Osteocyte (in vitro differentiated cells): ENCODE measurements at regions not wholly inside any gene's neighbourhood (a gene's known extent, or its start where the extent isn't known, plus 50 kb on each side); places are given as distances from the start of the nearest gene placed in this dataset.

Experiments used
- DNase-seq: peaks from one replicate; pipeline ENCODE4 v3.0.0; 2021; ENCODE audit warnings: mixed read lengths; ENCODE audit not compliant: unreplicated experiment; ENCODE audit errors: extremely low spot score
- H3K27ac Mint-ChIP-seq: one replicate; pipeline ENCODE4 v1.8.0; 2021; ENCODE audit warnings: mild to moderate bottlenecking, mixed read lengths; ENCODE audit not compliant: unreplicated experiment
- H3K27me3 Mint-ChIP-seq: one replicate; pipeline ENCODE4 v1.8.0; 2021; ENCODE audit warnings: mixed read lengths; ENCODE audit not compliant: unreplicated experiment
- H3K36me3 Mint-ChIP-seq: one replicate; pipeline ENCODE4 v1.8.0; 2021; ENCODE audit warnings: mixed read lengths; ENCODE audit not compliant: unreplicated experiment
- H3K4me1 Mint-ChIP-seq: one replicate; pipeline ENCODE4 v1.8.0; 2021; ENCODE audit warnings: mixed read lengths; ENCODE audit not compliant: unreplicated experiment
- H3K4me3 Mint-ChIP-seq: one replicate; pipeline ENCODE4 v1.8.0; 2021; ENCODE audit warnings: mild to moderate bottlenecking, moderate library complexity, mixed read lengths; ENCODE audit not compliant: unreplicated experiment
- H3K9me3 Mint-ChIP-seq: one replicate; pipeline ENCODE4 v1.8.0; 2021; ENCODE audit warnings: mixed read lengths; ENCODE audit not compliant: unreplicated experiment
- CTCF ChIP-seq: fragments of 200-600 bp; sonication (generic); IDR thresholded peaks from 2 replicates; pipeline ENCODE4 v1.5.0; 2021; ENCODE audit warnings: antibody characterized with exemption, mild to moderate bottlenecking, moderate library complexity

- H3K4me1 Mint-ChIP-seq, result no peaks in the 10 kb centered on the region
- H3K27me3 Mint-ChIP-seq, result no peaks in the 10 kb centered on the region
- no peak for DNase-seq
- TF ChIP-seq CTCF, result no peak
- no peaks in the 10 kb centered on the region for H3K36me3 Mint-ChIP-seq
- H3K4me3 Mint-ChIP-seq, result no peak overlapping the region
- H3K9me3 Mint-ChIP-seq, result peaks cover 13% of the 10 kb centered on the region
- no peak overlapping the region for H3K27ac Mint-ChIP-seq
Observed at GRCh38 chr15:95742256-95742655, 588.2 kb upstream of the NR2F2 start.

- DNase-seq, result no peak
- Mint-ChIP-seq H3K4me1 (no peaks in the 10 kb centered on the region), H3K9me3 (peaks cover 13% of the 10 kb centered on the region), H3K27me3 (no peaks in the 10 kb centered on the region), H3K4me3 (no peak overlapping the region), H3K27ac (no peak overlapping the region), H3K36me3 (no peaks in the 10 kb centered on the region)
- TF ChIP-seq CTCF, result no peak
Observed at GRCh38 chr15:95742836-95743235, 587.7 kb upstream of the NR2F2 start.

GRCh38 chr15:95757171-95757570 lies 573.3 kb upstream of the NR2F2 start:
- DNase-seq, result no peak
- no peaks in the 10 kb centered on the region for H3K27me3 Mint-ChIP-seq
- peaks cover 11% of the 10 kb centered on the region for H3K4me1 Mint-ChIP-seq
- H3K36me3 Mint-ChIP-seq, result peaks cover 2% of the 10 kb centered on the region
- peaks cover 3% of the 10 kb centered on the region for H3K9me3 Mint-ChIP-seq
- H3K27ac Mint-ChIP-seq, result no peak overlapping the region
- no peak for TF ChIP-seq CTCF
- H3K4me3 Mint-ChIP-seq, result no peak overlapping the region

- Mint-ChIP-seq H3K4me1 (peaks cover 12% of the 10 kb centered on the region), H3K27me3 (no peaks in the 10 kb centered on the region), H3K36me3 (peaks cover 2% of the 10 kb centered on the region), H3K27ac (no peak overlapping the region), H3K4me3 (no peak overlapping the region), H3K9me3 (peaks cover 3% of the 10 kb centered on the region)
- no peak for DNase-seq
- no peak for TF ChIP-seq CTCF
Observed at GRCh38 chr15:95758451-95758850, 572.0 kb upstream of the NR2F2 start.

- no peak for DNase-seq
- no peak overlapping the region for H3K4me3 Mint-ChIP-seq
- no peak overlapping the region for H3K27ac Mint-ChIP-seq
- peaks cover 2% of the 10 kb centered on the region for H3K36me3 Mint-ChIP-seq
- no peaks in the 10 kb centered on the region for H3K27me3 Mint-ChIP-seq
- TF ChIP-seq CTCF, result no peak
- peaks cover 12% of the 10 kb centered on the region for H3K4me1 Mint-ChIP-seq
- peaks cover 3% of the 10 kb centered on the region for H3K9me3 Mint-ChIP-seq
Observed at GRCh38 chr15:95758851-95759250, 571.6 kb upstream of the NR2F2 start.
